Daoy (cell line): ENCODE measurements at regions not wholly inside any gene's neighbourhood (a gene's known extent, or its start where the extent isn't known, plus 50 kb on each side); places are given as distances from the start of the nearest gene placed in this dataset.
"Not testable (repeated sequence)": the region's sequence is repeated elsewhere in the genome, so short reads cannot be mapped to it uniquely, and the experiment has no call there.

Source experiments
- DNase-seq: peaks from one replicate; pipeline ENCODE4 v3.0.0-alpha.2; 2015; ENCODE audit warnings: low read depth

GRCh38 chr6:140343128-140343527 lies 968.7 kb upstream of the CITED2 start:
- no peak for DNase-seq

GRCh38 chr6:140341272-140341671 lies 966.8 kb upstream of the CITED2 start:
- DNase-seq: no peak

DNA sequence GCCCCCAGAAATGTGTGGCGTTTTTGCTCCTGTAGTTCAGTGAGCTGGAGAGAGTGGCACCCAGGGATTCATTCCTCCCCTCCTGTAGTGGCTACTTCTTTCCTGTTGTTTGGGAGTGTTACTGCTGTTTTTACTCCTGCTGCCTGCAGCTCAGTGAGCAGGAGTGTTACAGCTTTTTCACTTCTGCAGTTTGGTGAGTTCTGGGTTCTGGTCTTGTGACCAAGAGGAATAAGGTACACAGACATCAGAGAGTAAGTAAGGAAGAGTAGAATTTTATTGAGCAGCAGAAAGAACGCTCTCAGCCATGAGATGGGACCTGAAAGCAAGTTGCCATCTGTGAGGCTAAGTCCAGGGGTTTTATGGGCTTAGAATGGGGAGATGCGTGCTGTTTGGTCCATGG lies 966.3 kb upstream of the CITED2 start:
- no peak for DNase-seq

DNA sequence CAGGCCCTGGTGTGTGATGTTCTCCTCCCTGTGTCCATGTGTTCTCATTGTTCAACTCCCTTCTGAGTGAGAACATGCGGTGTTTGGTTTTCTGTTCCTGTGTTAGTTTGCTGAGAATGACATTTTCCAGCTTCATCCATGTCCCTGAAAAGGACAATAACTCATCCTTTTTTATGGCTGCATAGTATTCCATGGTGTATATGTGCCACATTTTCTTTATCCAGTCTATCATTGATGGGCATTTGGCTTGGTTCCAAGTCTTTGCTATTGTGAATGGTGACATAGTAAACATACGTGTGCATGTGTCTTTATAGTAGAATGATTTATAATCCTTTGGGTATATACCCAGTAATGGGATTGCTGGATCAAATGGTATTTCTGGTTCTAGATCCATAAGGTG lies 964.6 kb upstream of the CITED2 start:
- not testable (repeated sequence) for DNase-seq

DNA sequence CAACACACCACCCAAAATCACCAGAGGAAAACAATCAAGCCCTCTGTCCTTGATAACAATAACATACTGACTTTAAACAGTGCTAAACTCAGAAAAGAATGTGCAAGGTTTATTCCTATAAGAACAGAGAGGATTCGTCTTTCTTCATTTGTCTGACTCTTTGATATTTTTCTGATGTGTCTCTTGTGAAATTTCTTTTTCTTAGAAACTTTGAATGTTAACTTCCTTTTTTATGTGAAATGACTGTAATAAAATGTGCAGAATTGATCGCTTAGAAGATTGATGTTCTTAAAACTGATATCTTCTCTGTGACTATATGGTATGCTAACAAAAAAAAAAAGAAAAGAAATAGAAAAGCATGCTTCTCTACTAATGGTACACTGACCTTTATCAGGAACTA lies 947.4 kb upstream of the CITED2 start:
- DNase-seq: no peak

DNA sequence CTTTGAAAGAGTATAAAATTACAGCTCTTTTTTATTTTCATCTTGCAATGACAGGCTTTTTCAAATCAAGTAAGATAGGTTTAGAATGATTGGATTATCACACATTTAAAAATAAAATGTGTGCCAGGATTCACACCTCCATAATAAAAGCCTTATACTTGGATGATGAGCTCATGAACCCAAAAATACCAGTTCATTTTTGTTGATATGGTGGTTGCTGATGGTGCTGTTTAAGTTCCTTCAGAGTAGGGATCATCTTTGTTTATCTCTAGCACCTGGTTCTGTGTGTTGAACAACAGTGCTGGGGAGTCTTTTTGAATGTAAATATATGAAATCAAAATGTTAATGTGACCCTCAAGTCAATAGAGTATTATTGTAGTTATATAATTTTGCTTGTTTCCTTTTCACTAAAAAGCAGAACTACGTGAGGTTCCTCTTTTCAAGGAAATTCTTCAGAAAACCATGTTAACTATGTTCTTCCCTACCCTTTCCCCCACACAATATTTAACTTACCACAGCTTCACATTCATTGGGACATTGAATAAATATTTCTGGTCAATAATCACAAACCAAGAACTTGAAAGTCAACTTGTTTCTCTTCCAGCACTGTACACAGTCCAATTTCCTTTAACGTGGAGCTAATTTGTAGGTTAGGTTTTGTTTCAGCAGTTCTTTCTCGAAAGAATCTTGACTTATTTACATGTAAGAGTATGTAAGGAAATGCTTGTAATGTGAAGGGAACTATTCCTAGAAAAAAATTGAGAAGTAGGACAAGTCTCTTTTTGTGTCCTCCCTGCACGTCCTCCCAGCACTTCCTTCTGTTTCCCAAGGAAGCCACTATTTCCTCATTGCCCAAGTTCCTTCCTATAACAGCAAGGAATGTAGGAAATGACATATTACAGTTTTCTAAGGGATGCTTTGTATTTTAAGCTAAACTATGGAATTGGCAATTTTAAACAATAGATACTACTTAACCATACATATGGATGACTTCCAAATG lies 945.9 kb upstream of the CITED2 start:
- no peak for DNase-seq

- DNase-seq: peak; percentile 36
Measured at GRCh38 chr6:140319209-140319608, 944.8 kb upstream of the CITED2 start.

DNA sequence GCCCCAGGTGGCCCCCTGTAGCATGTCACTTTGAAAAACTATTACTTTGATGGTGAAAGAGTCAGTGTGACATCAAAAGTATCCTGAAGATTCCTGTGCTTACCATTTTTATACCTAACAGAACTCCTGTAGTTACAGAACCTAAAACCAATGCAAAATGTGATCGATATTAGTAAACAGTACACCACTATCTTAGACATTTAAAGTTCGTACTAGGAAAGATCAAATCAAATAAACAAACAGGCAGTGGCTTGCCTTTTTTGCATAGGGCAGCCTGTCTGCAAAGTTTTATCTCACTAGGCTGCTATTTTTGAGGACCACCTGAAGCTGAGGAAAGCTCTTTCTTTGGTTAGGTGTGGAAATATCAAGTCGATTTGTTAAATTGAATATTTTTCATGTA lies 944.0 kb upstream of the CITED2 start:
- DNase-seq: no peak

DNA sequence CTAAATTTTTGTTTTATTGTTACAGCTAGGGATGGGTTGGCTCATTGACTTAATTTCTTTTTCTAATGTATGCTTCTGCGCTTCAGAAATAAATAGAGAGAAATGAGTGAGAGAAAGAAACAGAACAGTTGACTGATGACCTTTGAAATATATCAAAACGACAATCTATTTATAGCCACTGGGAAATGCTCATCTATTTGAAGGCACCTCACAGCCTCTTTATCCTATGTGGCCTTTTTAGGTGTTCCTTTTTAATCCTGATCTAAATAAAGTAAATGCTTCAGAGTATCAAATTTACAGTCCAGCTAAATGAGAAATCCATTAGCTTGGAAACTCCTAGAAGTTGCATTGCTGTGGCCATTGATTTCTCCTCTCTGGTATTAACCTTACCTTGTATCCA lies 943.5 kb upstream of the CITED2 start:
- no peak for DNase-seq

DNA sequence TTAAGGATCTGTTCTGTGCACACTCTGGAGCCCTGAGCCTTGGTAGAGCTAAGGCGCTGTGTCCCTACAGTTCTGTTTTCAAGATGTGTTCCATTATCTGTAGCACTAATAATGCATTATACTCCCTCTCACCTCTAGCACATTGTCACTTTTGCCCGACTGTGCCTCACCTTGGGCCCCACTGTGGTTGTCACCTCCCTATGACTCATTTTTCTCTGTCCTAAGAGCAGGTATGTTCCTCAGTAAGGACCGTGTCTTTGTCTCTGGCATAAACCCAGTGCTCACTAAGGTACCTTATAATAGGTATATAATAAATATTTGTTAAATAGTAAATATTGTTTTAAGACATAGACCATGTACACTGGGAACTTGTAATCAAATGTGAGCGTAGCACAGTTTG lies 942.5 kb upstream of the CITED2 start:
- no peak for DNase-seq

DNA sequence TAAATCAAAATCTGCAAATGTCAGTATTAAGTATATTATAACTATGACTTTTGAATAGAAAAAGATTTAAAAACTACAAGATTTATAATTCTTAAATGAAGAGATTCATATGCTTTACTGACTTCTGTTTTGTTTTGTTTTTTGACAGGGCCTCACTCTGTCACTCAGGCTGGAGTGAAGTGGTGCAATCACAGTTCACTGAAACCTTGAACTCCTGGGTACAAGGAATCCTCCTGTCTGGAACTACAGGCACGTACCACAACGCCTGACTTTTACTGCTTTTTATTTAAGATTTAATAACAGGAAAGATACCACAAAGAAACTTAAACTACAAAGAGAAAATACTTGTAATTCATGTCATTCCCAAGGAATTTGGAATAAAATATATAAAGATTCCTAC lies 940.2 kb upstream of the CITED2 start:
- DNase-seq: no peak

GRCh38 chr6:140311146-140311545 lies 936.7 kb upstream of the CITED2 start:
- no peak for DNase-seq

DNA sequence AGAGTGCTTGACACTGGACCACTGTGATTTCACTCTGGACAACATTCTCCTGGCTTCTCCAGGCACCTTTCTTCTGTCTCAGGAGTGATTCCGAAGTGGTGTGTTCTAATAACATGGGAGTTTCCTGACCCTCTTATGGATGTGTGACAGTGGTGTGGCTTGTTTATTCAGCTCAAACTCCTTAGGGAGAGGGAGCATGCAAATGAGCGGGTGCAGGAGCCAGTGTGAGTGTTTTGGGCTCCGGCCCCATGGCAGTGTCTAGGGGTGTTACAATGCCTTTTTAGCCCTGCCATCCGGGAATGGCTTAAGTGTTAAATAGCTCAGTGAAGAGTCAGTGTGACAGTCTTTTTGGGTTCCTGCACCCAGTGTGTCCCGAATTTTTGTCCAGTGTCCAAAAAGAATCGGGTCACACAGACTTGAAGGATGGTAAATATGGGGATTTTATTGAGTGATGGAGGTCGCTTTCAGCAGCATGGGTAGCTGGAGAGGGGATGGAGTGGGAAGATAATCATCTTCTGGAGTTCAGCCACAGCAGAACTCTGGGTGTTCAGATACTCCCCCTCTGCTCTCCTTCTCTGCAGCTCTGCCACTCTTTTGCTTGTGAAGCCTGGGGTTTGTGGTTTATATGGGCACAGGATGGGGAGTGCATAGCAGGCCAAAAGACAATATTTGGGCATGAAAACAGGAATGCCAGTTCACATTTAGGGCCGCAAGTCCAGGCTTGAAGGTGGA lies 928.9 kb upstream of the CITED2 start:
- DNase-seq: no peak

- DNase-seq: no peak
Measured at GRCh38 chr6:140300331-140300730, 925.9 kb upstream of the CITED2 start.

GRCh38 chr6:140289186-140289585 lies 914.7 kb upstream of the CITED2 start:
- DNase-seq: no peak

- DNase-seq: no peak
Measured at GRCh38 chr6:140285998-140286690, 911.7 kb upstream of the CITED2 start.

GRCh38 chr6:140285471-140285870 lies 911.0 kb upstream of the CITED2 start:
- no peak for DNase-seq

DNA sequence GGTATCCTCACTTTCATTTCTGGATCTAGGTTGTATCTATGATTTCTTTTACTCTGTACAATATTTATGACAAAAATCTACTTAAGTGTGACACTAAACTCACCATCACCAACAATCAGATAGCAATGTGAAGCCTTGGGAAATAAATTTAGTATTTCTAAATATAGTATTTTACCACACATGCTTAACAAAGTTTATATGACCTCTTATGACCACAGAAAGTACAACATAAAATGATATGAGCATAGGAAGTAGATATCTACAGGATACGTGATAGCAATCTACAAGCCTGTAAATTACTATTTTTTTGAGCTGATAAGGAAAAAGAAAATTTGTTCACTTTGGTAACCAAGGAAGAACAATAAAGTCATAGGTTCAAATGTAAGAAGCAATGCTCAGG lies 910.4 kb upstream of the CITED2 start:
- no peak for DNase-seq

DNA sequence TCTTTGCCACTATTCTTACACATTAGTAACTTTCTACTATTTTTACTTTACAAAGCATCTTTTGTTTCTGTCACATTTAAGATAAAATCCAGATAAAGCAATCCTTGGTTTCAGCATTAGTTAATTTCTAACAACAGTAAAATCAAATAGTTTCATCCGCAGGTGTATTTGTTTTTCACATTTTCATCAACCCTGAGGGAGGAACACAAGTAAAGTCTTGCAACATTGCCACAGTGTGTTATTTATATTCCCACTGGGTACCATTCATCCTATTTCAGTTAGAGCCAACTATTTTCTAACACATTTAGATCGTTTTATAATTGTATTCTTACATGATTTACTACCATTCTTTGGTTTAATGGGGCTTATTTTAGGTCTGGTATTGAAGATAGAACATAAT lies 908.7 kb upstream of the CITED2 start:
- no peak for DNase-seq

GRCh38 chr6:140281767-140282166 lies 907.3 kb upstream of the CITED2 start:
- no peak for DNase-seq

- DNase-seq: no peak
Measured at GRCh38 chr6:140281236-140281635, 906.8 kb upstream of the CITED2 start.

DNA sequence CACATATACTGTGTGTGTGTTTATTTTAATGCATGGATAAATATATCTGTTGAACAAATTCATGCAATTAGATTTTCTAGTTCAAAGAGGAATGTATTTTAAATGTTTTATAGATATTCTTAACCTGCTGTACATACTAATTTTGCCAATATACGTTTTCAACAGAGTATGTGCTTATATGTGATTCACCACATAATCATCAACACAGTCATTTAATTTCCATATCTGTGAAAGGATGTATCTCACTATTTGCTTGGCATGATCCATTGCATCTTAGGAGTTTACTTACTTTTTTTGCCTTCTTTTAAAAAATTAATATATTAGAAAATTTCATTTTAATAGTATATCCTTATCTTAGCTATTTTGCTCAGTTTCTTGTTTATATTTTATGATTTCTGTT lies 902.3 kb upstream of the CITED2 start:
- DNase-seq: no peak
